ENCODE measurements at regions not wholly inside any gene's neighbourhood (a gene's known extent, or its start where the extent isn't known, plus 50 kb on each side); places are given as distances from the start of the nearest gene placed in this dataset.

DNA sequence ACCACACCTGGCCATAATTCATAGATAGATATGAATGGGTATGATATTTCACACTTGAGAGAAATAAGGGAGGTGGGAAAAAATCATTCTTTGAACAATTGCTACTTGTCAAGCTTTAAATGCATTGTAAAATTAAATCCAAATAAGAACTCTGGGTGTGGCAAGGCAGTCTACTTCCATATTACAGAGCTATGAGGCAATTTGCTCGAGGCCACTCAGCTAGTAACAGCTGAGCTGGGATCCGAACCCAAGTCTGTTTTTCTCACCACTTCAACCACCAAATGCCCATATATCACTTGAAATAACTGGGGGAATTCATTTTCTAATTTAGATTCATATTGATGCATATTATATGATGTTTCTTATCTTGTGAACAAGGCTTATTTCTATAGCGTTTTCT lies 482.2 kb upstream of the ADAMTS9 start:
- Histone ChIP-seq H3K4me3 (ENCODE audit: low read length) (no peak overlapping the region), H3K9ac (ENCODE audit: low read length) (no peak overlapping the region), H3K36me3 (ENCODE audit: control insufficient read depth, low read depth, low read length) (no peaks in the 10 kb centered on the region), H3K4me1 (ENCODE audit: control insufficient read depth, low read depth, low read length) (no peaks in the 10 kb centered on the region), H3K27ac (ENCODE audit: low read length) (no peak overlapping the region), H3K27me3 (ENCODE audit: control insufficient read depth, insufficient read depth, low read length) (no peaks in the 10 kb centered on the region), H3K9me3 (ENCODE audit: control insufficient read depth, low read depth, low read length) (no peaks in the 10 kb centered on the region)

DNA sequence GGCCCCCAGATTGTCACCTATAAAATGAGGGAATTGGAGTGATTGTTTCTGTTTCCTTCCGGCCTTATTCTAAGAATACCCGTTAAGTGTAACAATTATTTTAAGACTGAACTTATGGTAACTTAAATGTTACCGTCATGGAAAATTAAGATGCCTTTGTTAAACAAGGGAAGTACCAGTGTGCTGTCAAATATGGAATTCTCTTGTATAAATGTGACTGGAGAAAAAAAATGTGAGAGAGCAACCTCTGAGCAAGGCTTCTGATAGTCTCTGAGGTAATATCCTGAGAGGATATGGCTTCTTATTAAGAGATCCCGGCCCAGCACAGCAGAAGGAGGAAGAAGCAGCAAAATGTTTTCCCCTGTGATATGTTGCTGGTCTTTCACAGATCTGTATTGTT lies 480.7 kb upstream of the ADAMTS9 start:
- no peaks in the 10 kb centered on the region for H3K27me3 ChIP-seq (ENCODE audit: control insufficient read depth, insufficient read depth, low read length)

DNA sequence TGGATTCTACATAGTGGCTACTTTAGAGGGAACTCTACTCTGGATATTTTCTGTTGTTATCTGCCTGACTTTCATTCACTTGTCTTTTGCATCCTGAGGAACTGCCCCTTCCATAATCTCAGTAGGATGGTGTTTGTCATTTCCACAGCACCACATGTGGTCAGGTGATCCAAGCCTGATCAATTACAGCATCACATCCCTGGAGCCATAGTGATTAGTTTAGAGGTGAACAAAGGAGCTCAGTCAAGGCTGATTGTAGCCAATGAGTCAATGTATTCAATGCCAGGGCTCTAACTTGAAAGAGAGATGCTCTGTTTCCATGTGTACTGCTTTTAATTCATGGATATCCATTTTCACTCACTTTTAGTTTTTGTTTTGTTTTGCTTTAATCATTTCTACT lies 478.7 kb upstream of the ADAMTS9 start:
- Histone ChIP-seq H3K4me1 (ENCODE audit: control insufficient read depth, low read depth, low read length) (no peaks in the 10 kb centered on the region), H3K27ac (ENCODE audit: low read length) (no peak overlapping the region), H3K36me3 (ENCODE audit: control insufficient read depth, low read depth, low read length) (no peaks in the 10 kb centered on the region), H3K9me3 (ENCODE audit: control insufficient read depth, low read depth, low read length) (no peaks in the 10 kb centered on the region), H3K9ac (ENCODE audit: low read length) (no peak overlapping the region), H3K27me3 (ENCODE audit: control insufficient read depth, insufficient read depth, low read length) (no peaks in the 10 kb centered on the region), H3K4me3 (ENCODE audit: low read length) (no peak overlapping the region)

More for the DNA sequence above, 480.7 kb upstream of the ADAMTS9 start:
- no peaks in the 10 kb centered on the region for H3K9me3 ChIP-seq (ENCODE audit: control insufficient read depth, low read depth, low read length)
- no peak overlapping the region for H3K4me3 ChIP-seq (ENCODE audit: low read length)
- no peaks in the 10 kb centered on the region for H3K36me3 ChIP-seq (ENCODE audit: control insufficient read depth, low read depth, low read length)
- no peak overlapping the region for H3K27ac ChIP-seq (ENCODE audit: low read length)
- no peak overlapping the region for H3K9ac ChIP-seq (ENCODE audit: low read length)
- no peaks in the 10 kb centered on the region for H3K4me1 ChIP-seq (ENCODE audit: control insufficient read depth, low read depth, low read length)

DNA sequence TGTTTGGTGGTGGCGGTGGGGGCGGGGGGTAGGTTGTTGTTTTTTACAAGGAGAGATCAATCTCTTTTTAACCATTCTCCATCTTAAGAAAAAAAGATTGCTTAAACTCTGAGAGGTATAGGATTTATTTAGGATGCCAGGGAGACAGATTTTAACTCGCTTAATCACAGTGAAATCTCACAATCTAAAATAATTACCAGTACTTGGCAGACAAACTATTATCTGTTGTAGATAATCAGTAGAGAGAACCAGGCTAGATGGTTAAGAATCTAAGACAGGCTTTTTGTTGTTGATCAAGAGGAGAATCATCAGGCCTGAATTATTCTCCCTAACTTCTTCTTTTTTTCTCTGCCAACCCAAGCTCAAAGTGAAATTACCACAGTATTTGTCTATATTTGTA lies 470.2 kb upstream of the ADAMTS9 start:
- no peaks in the 10 kb centered on the region for H3K27me3 ChIP-seq (ENCODE audit: control insufficient read depth, insufficient read depth, low read length)
- H3K4me3 ChIP-seq (ENCODE audit: low read length): no peak overlapping the region
- no peak overlapping the region for H3K9ac ChIP-seq (ENCODE audit: low read length)
- no peak overlapping the region for H3K27ac ChIP-seq (ENCODE audit: low read length)
- H3K36me3 ChIP-seq (ENCODE audit: control insufficient read depth, low read depth, low read length): no peaks in the 10 kb centered on the region
- peaks cover 16% of the 10 kb centered on the region for H3K4me1 ChIP-seq (ENCODE audit: control insufficient read depth, low read depth, low read length)
- no peaks in the 10 kb centered on the region for H3K9me3 ChIP-seq (ENCODE audit: control insufficient read depth, low read depth, low read length)

DNA sequence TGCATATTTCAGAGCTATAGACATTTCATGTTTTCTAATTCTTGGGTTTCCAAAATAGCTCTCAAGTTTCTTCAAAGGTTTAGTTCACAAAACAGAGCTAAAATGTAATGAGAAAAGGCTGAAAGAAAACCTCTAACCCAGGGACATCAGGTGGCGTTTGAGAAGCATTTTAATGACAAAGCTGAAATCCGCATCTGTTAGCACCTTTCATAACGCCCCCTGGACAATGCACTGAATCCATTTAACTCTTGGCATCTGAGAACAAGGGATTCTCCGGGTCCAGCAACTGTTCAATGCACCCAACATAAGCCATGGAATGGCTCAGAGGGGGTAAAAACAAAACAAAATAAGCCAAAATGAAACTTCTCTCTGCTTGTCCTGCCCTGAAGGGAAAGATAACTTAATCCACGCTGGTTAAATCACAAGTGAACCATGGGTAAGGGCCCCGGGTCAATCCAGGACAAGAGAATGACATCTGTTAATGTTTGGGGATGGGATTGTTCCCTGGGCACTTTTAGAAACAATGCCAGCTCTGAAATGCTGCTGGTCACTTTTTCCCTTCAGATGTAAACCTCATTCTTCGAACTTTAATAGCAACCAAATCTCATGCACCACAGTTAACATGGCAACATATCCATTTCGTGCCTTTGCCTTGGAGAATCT lies 466.2 kb upstream of the ADAMTS9 start:
- peaks cover 16% of the 10 kb centered on the region for H3K4me1 ChIP-seq (ENCODE audit: control insufficient read depth, low read depth, low read length)
- no peaks in the 10 kb centered on the region for H3K27me3 ChIP-seq (ENCODE audit: control insufficient read depth, insufficient read depth, low read length)
- H3K27ac ChIP-seq (ENCODE audit: low read length): no peak overlapping the region
- no peak overlapping the region for H3K9ac ChIP-seq (ENCODE audit: low read length)
- H3K4me3 ChIP-seq (ENCODE audit: low read length): no peak overlapping the region
- no peaks in the 10 kb centered on the region for H3K9me3 ChIP-seq (ENCODE audit: control insufficient read depth, low read depth, low read length)
- H3K36me3 ChIP-seq (ENCODE audit: control insufficient read depth, low read depth, low read length): no peaks in the 10 kb centered on the region

DNA sequence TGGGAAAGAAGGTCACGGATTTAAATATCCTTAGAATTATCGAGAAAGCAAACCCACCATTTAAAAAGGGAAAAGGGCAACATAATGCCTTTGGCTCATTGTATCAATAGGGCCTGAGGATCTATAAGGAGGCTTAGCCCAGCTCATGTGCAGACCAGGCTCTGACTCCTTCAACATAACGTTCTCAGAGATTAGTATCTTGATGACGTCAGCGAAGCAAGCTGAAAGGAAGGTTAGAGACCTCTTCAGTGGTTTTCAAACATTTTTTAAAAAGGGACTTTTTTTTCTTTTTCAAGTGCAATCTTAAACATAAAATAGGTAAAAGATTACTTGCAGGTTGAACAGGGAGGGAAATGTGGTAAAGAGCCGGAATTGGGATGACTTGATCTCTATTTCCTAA lies 463.9 kb upstream of the ADAMTS9 start:
- no peaks in the 10 kb centered on the region for H3K9me3 ChIP-seq (ENCODE audit: control insufficient read depth, low read depth, low read length)
- no peaks in the 10 kb centered on the region for H3K27me3 ChIP-seq (ENCODE audit: control insufficient read depth, insufficient read depth, low read length)
- no peak overlapping the region for H3K27ac ChIP-seq (ENCODE audit: low read length)
- peaks cover 23% of the 10 kb centered on the region for H3K4me1 ChIP-seq (ENCODE audit: control insufficient read depth, low read depth, low read length)
- H3K9ac ChIP-seq (ENCODE audit: low read length): no peak overlapping the region
- no peak overlapping the region for H3K4me3 ChIP-seq (ENCODE audit: low read length)
- H3K36me3 ChIP-seq (ENCODE audit: control insufficient read depth, low read depth, low read length): no peaks in the 10 kb centered on the region

DNA sequence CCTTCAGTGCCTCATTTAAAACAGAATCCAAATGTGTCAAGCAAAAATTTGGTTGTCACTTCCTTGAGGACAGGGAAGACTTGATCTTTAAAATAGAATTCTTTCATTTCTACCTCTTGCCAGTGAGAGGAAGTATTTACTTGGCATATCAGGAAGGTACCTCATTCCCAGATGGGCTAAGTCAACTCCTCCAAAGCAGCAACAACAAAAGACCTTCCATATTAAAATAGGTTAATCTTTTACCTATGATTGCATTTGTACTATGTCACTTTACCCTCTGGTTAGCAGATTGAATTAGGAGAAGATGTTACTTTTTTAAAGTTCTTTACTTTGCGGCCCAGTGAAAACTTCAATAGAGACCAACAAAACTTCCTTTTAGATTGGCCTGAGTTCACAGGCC lies 462.1 kb upstream of the ADAMTS9 start:
- H3K9ac ChIP-seq (ENCODE audit: low read length): no peak overlapping the region
- H3K27ac ChIP-seq (ENCODE audit: low read length): no peak overlapping the region
- H3K4me3 ChIP-seq (ENCODE audit: low read length): no peak overlapping the region
- H3K36me3 ChIP-seq (ENCODE audit: control insufficient read depth, low read depth, low read length): no peaks in the 10 kb centered on the region
- peaks cover 32% of the 10 kb centered on the region for H3K4me1 ChIP-seq (ENCODE audit: control insufficient read depth, low read depth, low read length)
- H3K27me3 ChIP-seq (ENCODE audit: control insufficient read depth, insufficient read depth, low read length): no peaks in the 10 kb centered on the region
- no peaks in the 10 kb centered on the region for H3K9me3 ChIP-seq (ENCODE audit: control insufficient read depth, low read depth, low read length)

DNA sequence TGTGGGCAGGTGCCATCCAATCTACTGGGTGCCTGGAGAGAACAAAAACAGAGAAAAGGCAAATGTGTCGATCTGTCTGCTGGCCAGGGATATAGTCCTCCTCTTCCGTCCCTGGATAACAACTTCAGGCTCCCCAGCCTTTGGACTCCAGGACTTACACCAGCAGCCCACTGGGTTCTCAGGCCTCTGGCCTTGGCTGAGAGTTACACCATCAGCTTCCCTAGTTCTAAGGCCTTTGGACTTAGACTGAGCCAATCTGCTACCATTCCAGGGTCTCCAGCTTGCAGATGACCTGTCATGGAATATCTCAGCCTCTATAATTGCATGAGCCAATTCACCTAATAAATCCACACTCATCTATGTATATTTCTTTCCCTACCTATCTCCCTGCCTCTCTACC lies 460.9 kb upstream of the ADAMTS9 start:
- Histone ChIP-seq H3K9me3 (ENCODE audit: control insufficient read depth, low read depth, low read length) (no peaks in the 10 kb centered on the region), H3K4me1 (ENCODE audit: control insufficient read depth, low read depth, low read length) (peaks cover 21% of the 10 kb centered on the region), H3K9ac (ENCODE audit: low read length) (no peak overlapping the region), H3K4me3 (ENCODE audit: low read length) (no peak overlapping the region), H3K36me3 (ENCODE audit: control insufficient read depth, low read depth, low read length) (no peaks in the 10 kb centered on the region), H3K27ac (ENCODE audit: low read length) (no peak overlapping the region), H3K27me3 (ENCODE audit: control insufficient read depth, insufficient read depth, low read length) (no peaks in the 10 kb centered on the region)

DNA sequence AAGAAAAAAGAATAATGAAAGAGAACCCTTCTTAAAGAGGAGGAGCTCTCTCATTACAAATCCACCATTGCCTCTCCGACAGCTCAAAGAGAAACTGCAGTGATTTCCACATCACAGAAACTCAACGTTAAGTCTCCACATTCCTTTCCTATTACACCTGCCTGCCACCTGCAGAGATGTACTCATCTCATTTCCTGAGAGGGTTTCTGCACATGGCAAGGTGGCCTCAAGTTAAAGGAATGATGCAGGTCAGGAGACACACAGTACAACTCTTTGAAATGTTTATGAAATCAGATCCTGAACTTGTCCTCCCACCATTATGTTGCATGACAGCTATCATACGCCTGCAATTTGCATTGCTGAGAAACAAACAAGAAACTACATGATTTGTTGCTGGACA lies 458.4 kb upstream of the ADAMTS9 start:
- no peak overlapping the region for H3K4me3 ChIP-seq (ENCODE audit: low read length)

DNA sequence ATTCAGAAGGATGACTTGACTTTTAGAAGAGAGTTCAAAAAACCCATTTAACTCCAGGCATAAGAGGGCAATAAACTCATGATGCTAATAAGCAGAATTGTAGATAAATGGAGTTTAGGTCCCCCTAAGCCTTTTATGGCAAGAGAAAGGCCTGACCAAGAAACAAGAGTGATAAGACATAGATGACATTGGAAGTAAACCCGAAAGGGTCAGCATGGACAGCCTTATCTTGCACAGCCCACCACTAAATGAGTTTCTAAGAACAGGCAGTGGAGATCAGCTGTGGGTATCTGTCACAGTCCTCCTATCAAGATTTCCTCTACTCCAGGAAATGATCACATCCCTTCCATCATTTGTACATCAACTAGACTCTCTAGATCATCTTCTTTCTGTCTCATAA lies 457.9 kb upstream of the ADAMTS9 start:
- Histone ChIP-seq H3K36me3 (ENCODE audit: control insufficient read depth, low read depth, low read length) (no peaks in the 10 kb centered on the region), H3K27me3 (ENCODE audit: control insufficient read depth, insufficient read depth, low read length) (no peaks in the 10 kb centered on the region), H3K9me3 (ENCODE audit: control insufficient read depth, low read depth, low read length) (no peaks in the 10 kb centered on the region), H3K9ac (ENCODE audit: low read length) (no peak overlapping the region), H3K27ac (ENCODE audit: low read length) (no peak overlapping the region), H3K4me3 (ENCODE audit: low read length) (no peak overlapping the region), H3K4me1 (ENCODE audit: control insufficient read depth, low read depth, low read length) (peaks cover 25% of the 10 kb centered on the region)

More for the DNA sequence above, 458.4 kb upstream of the ADAMTS9 start:
- Histone ChIP-seq H3K36me3 (ENCODE audit: control insufficient read depth, low read depth, low read length) (no peaks in the 10 kb centered on the region), H3K27ac (ENCODE audit: low read length) (no peak overlapping the region), H3K9ac (ENCODE audit: low read length) (no peak overlapping the region), H3K4me1 (ENCODE audit: control insufficient read depth, low read depth, low read length) (peaks cover 25% of the 10 kb centered on the region), H3K9me3 (ENCODE audit: control insufficient read depth, low read depth, low read length) (no peaks in the 10 kb centered on the region), H3K27me3 (ENCODE audit: control insufficient read depth, insufficient read depth, low read length) (no peaks in the 10 kb centered on the region)

DNA sequence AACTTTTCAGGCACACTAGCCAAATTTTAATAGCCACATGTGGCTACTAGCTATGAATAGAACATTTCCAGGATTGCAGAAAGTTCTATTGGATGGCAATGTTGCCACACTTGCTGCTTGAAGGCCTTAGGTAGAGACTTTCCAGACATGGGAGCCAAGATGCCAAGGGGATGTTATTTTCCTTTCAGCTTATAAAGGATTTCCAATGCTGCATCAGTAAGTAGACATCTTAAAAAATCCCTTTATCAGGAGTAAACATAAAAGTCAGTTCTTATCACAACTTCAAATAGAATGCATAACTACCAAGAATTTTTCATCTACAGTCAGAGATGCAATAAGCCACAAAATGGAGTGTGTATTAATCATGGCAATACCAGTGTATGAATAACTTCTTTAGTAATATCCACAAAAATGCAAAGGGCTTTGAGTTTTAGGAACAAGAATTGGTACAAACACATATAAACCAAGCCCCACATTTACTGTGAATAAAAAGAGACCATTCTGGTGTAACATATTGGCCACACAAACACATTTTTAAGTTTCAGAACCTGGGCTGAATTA lies 457.1 kb upstream of the ADAMTS9 start:
- Histone ChIP-seq H3K4me3 (ENCODE audit: low read length) (no peak overlapping the region), H3K27ac (ENCODE audit: low read length) (no peak overlapping the region), H3K36me3 (ENCODE audit: control insufficient read depth, low read depth, low read length) (no peaks in the 10 kb centered on the region), H3K9ac (ENCODE audit: low read length) (no peak overlapping the region), H3K9me3 (ENCODE audit: control insufficient read depth, low read depth, low read length) (no peaks in the 10 kb centered on the region), H3K27me3 (ENCODE audit: control insufficient read depth, insufficient read depth, low read length) (no peaks in the 10 kb centered on the region), H3K4me1 (ENCODE audit: control insufficient read depth, low read depth, low read length) (peaks cover 25% of the 10 kb centered on the region)

DNA sequence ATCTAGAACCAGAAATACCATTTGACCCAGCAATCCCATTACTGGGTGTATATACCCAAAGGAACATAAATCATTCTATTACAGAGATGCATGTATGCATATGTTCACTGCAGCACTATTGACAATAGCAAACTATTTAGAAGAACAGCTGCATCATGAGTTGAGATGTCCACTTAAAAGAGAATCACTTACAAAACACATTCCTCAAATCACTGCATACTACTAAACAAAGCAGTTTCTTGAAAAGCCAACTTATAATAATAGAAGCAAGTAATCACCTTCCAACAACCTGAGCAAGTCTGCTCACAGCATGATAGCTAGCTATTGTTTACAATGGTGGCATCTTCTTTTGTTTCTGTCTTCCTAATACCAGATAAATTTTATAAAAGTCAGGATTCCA lies 454.7 kb upstream of the ADAMTS9 start:
- peaks cover 25% of the 10 kb centered on the region for H3K4me1 ChIP-seq (ENCODE audit: control insufficient read depth, low read depth, low read length)
- H3K36me3 ChIP-seq (ENCODE audit: control insufficient read depth, low read depth, low read length): no peaks in the 10 kb centered on the region
- H3K9me3 ChIP-seq (ENCODE audit: control insufficient read depth, low read depth, low read length): no peaks in the 10 kb centered on the region
- no peak overlapping the region for H3K9ac ChIP-seq (ENCODE audit: low read length)
- H3K4me3 ChIP-seq (ENCODE audit: low read length): no peak overlapping the region
- no peaks in the 10 kb centered on the region for H3K27me3 ChIP-seq (ENCODE audit: control insufficient read depth, insufficient read depth, low read length)
- no peak overlapping the region for H3K27ac ChIP-seq (ENCODE audit: low read length)

All from iPS-18a (cell line).